Stimulated activated memory B cell treated with anti-CD40 and anti-IgM and Interleukin-4, amounts not matched to agents 10 μg/mL and 1 μg/mL and 100 μg/mL, for 72 hours (primary cell): ENCODE measurements at regions not wholly inside any gene's neighbourhood (a gene's known extent, or its start where the extent isn't known, plus 50 kb on each side); places are given as distances from the start of the nearest gene placed in this dataset.

Experiments used
- ATAC-seq: fragments of 150-1000 bp; cut with Tn5 transposase; 2 replicates; pipeline ENCODE4 v1.10.0; 2021
- H3K27ac Mint-ChIP-seq: one replicate; pipeline ENCODE4 v1.8.0; 2022; ENCODE audit warnings: mild to moderate bottlenecking, mixed read lengths
- H3K27me3 Mint-ChIP-seq: one replicate; pipeline ENCODE4 v1.8.0; 2022; ENCODE audit warnings: mixed read lengths
- H3K36me3 Mint-ChIP-seq: one replicate; pipeline ENCODE4 v1.8.0; 2022; ENCODE audit warnings: mixed read lengths
- H3K4me1 Mint-ChIP-seq: one replicate; pipeline ENCODE4 v1.8.0; 2022; ENCODE audit warnings: mixed read lengths
- H3K4me3 Mint-ChIP-seq: one replicate; pipeline ENCODE4 v1.8.0; 2022; ENCODE audit warnings: mild to moderate bottlenecking, moderate library complexity, mixed read lengths
- H3K9me3 Mint-ChIP-seq: one replicate; pipeline ENCODE4 v1.8.0; 2022; ENCODE audit warnings: mixed read lengths

DNA sequence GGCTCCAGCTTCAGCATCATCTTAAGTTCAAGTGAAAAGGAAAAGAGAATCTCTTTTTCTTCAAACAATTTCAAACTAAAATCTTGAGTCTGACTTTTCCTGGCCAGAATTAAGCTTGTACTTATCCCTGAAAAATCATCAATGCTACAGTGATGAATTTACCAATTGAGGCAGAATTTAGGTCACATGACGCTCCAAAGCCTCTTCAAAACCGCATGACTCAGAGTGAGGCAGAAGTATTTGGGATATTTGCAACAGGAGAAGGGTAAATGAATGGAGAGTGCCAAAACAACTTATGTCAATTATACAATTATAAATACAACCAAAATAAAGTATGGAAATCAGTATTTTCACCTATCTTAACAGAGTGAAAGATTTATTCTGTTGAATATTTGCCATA, 515.5 kb downstream of the COL12A1 start:
- H3K36me3 Mint-ChIP-seq, result no peaks in the 10 kb centered on the region
- no peak overlapping the region for H3K27ac Mint-ChIP-seq
- H3K4me1 Mint-ChIP-seq, result no peaks in the 10 kb centered on the region
- no peak for ATAC-seq
- peaks cover 6% of the 10 kb centered on the region for H3K9me3 Mint-ChIP-seq
- no peak overlapping the region for H3K4me3 Mint-ChIP-seq
- H3K27me3 Mint-ChIP-seq, result no peaks in the 10 kb centered on the region

DNA sequence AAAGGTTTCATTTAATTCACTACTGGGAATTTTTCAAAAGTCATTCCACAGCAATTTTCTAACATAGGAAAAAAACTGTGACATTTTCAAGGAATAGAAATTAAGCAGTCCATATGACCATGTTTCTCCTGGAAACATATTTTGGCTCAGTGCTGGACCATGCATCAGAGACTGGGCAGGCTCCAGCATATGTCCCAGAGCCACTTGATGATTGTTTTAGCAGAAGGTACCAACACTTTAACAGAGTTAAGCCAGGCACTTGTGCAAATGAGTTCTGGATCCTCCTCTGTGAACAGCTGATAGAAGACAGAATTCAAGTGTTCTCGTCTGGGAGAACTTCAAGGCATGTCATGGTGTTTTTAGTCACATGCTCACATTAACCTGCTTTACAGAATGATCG, 516.3 kb downstream of the COL12A1 start:
- H3K9me3 Mint-ChIP-seq, result peaks cover 7% of the 10 kb centered on the region
- no peaks in the 10 kb centered on the region for H3K36me3 Mint-ChIP-seq
- no peak overlapping the region for H3K27ac Mint-ChIP-seq
- no peaks in the 10 kb centered on the region for H3K4me1 Mint-ChIP-seq
- no peak for ATAC-seq
- H3K27me3 Mint-ChIP-seq, result no peaks in the 10 kb centered on the region
- H3K4me3 Mint-ChIP-seq, result no peak overlapping the region

GRCh38 chr6:74677463-74677862, 528.4 kb downstream of the COL12A1 start:
- no peaks in the 10 kb centered on the region for H3K27me3 Mint-ChIP-seq
- H3K4me1 Mint-ChIP-seq, result no peaks in the 10 kb centered on the region
- no peak for ATAC-seq
- H3K9me3 Mint-ChIP-seq, result peaks cover 3% of the 10 kb centered on the region
- H3K36me3 Mint-ChIP-seq, result no peaks in the 10 kb centered on the region
- no peak overlapping the region for H3K27ac Mint-ChIP-seq
- H3K4me3 Mint-ChIP-seq, result no peak overlapping the region

DNA sequence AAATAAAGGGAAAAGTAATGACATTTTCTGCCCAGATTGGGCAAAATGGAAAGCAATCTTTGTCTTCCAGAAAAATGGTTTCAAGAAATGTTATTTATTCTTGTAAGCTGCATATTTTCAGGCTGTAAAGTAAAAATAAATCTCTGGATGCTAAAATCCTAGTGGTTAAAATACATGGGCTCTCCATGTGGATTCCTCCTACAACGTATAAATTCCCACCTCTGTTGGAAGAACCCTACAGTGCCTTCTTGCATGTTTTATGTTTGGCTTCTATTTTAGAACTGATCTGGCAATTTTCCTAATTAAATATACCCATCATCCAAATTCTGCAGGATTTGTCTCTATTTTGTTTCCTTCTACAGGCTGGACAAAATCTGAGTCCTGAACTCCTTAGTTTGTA, 528.9 kb downstream of the COL12A1 start:
- no peak for ATAC-seq
- Mint-ChIP-seq H3K4me3 (no peak overlapping the region), H3K9me3 (peaks cover 3% of the 10 kb centered on the region), H3K4me1 (no peaks in the 10 kb centered on the region), H3K27ac (no peak overlapping the region), H3K27me3 (no peaks in the 10 kb centered on the region), H3K36me3 (no peaks in the 10 kb centered on the region)

DNA sequence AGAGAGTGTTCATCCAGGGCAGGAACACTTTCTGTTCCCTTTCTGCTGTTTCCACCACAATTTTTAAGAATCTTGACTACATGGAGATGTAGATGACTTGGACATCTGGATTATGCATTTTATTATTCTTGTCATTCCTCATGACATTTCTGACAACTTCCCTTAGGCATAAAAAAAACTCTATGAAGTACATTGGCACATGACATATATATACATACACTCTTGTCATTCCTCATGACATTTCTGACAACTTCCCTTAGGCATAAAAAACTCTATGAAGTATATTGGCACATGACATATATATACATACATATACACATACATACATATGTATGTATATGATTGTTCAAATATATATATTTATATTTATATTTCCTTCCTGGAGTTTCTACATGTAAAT, 531.5 kb downstream of the COL12A1 start:
- no peak overlapping the region for H3K4me3 Mint-ChIP-seq
- no peaks in the 10 kb centered on the region for H3K27me3 Mint-ChIP-seq
- ATAC-seq, result no peak
- no peaks in the 10 kb centered on the region for H3K36me3 Mint-ChIP-seq
- no peaks in the 10 kb centered on the region for H3K4me1 Mint-ChIP-seq
- no peak overlapping the region for H3K27ac Mint-ChIP-seq
- peaks cover 3% of the 10 kb centered on the region for H3K9me3 Mint-ChIP-seq

DNA sequence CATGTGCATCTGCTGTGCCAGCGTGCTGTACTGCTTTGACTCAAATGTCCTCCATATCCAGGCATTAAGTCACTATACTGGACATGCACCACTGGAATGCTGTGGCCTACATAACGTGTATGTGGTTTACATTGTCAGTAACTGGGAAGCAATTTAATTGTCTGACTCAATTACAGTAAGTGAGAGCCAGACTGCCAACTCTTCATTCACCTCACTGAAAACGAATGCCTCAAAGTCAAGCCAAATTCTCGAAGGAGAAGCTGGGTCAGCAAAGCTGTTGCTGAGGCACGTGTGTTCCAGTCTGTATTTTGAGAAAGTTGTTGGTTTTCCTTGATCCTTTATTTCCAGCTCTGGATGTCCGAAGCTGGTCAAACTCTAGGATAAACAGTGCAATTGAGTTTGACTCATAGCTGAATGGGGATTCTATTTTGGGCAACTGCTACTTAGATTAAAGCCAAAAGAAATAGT, 534.3 kb downstream of the COL12A1 start:
- ATAC-seq, result no peak
- Mint-ChIP-seq H3K27ac (no peak overlapping the region), H3K36me3 (no peaks in the 10 kb centered on the region), H3K9me3 (peaks cover 10% of the 10 kb centered on the region), H3K27me3 (no peaks in the 10 kb centered on the region), H3K4me3 (no peak overlapping the region), H3K4me1 (no peaks in the 10 kb centered on the region)

GRCh38 chr6:74658391-74658790, 547.5 kb downstream of the COL12A1 start:
- no peaks in the 10 kb centered on the region for H3K4me1 Mint-ChIP-seq
- peaks cover 2% of the 10 kb centered on the region for H3K9me3 Mint-ChIP-seq
- no peak for ATAC-seq
- no peak overlapping the region for H3K4me3 Mint-ChIP-seq
- no peaks in the 10 kb centered on the region for H3K27me3 Mint-ChIP-seq
- H3K36me3 Mint-ChIP-seq, result no peaks in the 10 kb centered on the region
- no peak overlapping the region for H3K27ac Mint-ChIP-seq

- Mint-ChIP-seq H3K27ac (no peak overlapping the region), H3K4me1 (no peaks in the 10 kb centered on the region), H3K4me3 (no peak overlapping the region), H3K9me3 (peaks cover 2% of the 10 kb centered on the region), H3K36me3 (no peaks in the 10 kb centered on the region), H3K27me3 (no peaks in the 10 kb centered on the region)
- no peak for ATAC-seq
These were observed 547.9 kb downstream of the COL12A1 start for GRCh38 chr6:74657931-74658330.

DNA sequence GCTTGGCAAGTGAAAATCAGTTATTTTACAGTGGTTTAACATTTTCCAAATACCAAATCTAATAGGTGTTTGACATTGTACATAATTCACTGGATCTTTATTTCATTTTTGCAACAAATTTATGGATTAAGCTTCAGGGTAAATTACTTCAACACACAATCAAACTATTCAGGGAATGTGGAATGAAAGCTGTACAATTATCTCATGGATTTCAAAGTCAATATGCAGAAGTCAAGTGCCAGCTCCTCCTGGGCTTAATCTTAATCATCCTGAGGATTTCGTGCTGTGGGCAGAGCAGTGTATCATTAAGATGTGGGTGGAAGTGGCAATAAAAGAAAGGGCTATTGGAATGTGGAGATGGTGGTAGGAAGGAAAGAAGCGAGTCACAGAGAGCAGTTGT, 548.8 kb downstream of the COL12A1 start:
- Mint-ChIP-seq H3K36me3 (no peaks in the 10 kb centered on the region), H3K4me3 (no peak overlapping the region), H3K27ac (no peak overlapping the region), H3K4me1 (no peaks in the 10 kb centered on the region), H3K9me3 (peaks cover 2% of the 10 kb centered on the region), H3K27me3 (no peaks in the 10 kb centered on the region)
- no peak for ATAC-seq

- no peak for ATAC-seq
- peaks cover 2% of the 10 kb centered on the region for H3K9me3 Mint-ChIP-seq
- H3K36me3 Mint-ChIP-seq, result no peaks in the 10 kb centered on the region
- H3K27ac Mint-ChIP-seq, result no peak overlapping the region
- no peak overlapping the region for H3K4me3 Mint-ChIP-seq
- no peaks in the 10 kb centered on the region for H3K27me3 Mint-ChIP-seq
- no peaks in the 10 kb centered on the region for H3K4me1 Mint-ChIP-seq
These were observed 549.4 kb downstream of the COL12A1 start for GRCh38 chr6:74656453-74656852.

- Mint-ChIP-seq H3K4me3 (no peak overlapping the region), H3K4me1 (no peaks in the 10 kb centered on the region), H3K9me3 (peaks cover 6% of the 10 kb centered on the region), H3K36me3 (no peaks in the 10 kb centered on the region), H3K27ac (no peak overlapping the region), H3K27me3 (no peaks in the 10 kb centered on the region)
- ATAC-seq, result no peak
These were observed 551.6 kb downstream of the COL12A1 start for GRCh38 chr6:74654296-74654695.

DNA sequence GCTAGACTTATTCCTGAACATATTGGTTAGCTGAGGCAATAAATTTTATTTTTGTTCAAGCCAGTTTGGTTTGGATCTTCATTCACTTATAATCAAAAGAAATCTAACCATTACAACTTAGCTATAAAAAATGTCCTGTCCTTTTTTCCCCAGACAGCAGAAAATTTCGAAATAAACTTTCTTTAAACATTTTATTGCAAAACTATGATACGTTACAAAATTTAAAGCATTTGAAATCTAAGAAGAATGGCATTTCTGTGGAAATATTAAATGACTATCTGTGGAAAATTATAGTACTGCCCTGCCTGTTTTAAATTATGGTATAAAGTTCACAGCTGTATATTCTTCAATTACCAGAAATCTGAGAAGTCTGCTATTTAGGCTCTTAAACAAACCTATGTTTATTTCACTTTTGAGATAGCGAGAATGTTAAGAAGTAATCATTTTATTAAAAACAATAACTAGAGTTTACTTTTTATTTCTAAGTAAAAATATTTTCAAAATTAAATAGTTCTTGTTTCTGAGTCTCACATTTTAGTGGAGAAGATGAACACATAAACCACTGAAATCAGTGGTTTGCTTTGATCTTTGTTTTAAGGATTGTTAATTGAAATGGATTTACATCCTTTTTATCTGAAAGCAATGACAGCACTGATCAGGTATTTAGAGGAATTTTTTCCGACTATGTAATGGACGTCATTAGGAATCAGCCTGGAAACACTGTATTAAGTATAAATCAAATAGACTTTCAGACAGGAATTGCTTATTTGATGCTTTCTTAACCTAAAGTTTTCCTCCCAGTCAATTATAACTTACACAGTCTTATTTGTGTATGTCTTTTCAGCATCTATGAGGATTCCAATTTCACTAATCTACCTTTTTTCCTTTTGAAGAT, 553.7 kb downstream of the COL12A1 start:
- H3K4me1 Mint-ChIP-seq, result no peaks in the 10 kb centered on the region
- no peak for ATAC-seq
- no peak overlapping the region for H3K27ac Mint-ChIP-seq
- H3K9me3 Mint-ChIP-seq, result peaks cover 6% of the 10 kb centered on the region
- no peak overlapping the region for H3K4me3 Mint-ChIP-seq
- no peaks in the 10 kb centered on the region for H3K27me3 Mint-ChIP-seq
- no peaks in the 10 kb centered on the region for H3K36me3 Mint-ChIP-seq

DNA sequence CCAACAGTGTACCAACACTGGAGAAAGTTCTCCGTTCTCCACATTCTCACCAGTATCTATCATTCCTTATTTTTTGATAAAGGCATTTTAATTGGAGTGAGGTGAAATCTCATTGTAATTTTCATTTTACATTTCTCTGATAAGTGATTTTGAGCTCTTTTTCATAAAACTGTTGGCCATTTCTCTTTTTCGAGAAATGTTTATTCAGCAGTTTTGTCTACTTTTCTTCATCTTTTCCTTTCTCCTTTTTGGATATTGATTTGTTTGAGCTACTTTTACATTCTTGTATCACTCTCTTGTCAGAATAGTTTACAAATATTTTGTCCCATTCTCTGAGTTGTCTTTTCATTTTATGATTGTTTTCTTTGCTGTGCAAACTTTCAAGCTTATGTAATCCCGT, 555.2 kb downstream of the COL12A1 start:
- ATAC-seq, result no peak
- peaks cover 10% of the 10 kb centered on the region for H3K9me3 Mint-ChIP-seq

GRCh38 chr6:74646461-74646860, 559.4 kb downstream of the COL12A1 start:
- H3K36me3 Mint-ChIP-seq, result no peaks in the 10 kb centered on the region
- ATAC-seq, result no peak
- H3K4me3 Mint-ChIP-seq, result no peak overlapping the region
- H3K27me3 Mint-ChIP-seq, result no peaks in the 10 kb centered on the region
- no peak overlapping the region for H3K27ac Mint-ChIP-seq
- no peaks in the 10 kb centered on the region for H3K4me1 Mint-ChIP-seq
- peaks cover 10% of the 10 kb centered on the region for H3K9me3 Mint-ChIP-seq

More for the DNA sequence above, 555.2 kb downstream of the COL12A1 start:
- Mint-ChIP-seq H3K36me3 (no peaks in the 10 kb centered on the region), H3K4me1 (no peaks in the 10 kb centered on the region), H3K4me3 (no peak overlapping the region), H3K27ac (no peak overlapping the region), H3K27me3 (no peaks in the 10 kb centered on the region)

GRCh38 chr6:74645108-74645849, 560.6 kb downstream of the COL12A1 start:
- Mint-ChIP-seq H3K4me3 (no peak overlapping the region), H3K4me1 (no peaks in the 10 kb centered on the region), H3K9me3 (peaks cover 8% of the 10 kb centered on the region), H3K27me3 (no peaks in the 10 kb centered on the region), H3K36me3 (no peaks in the 10 kb centered on the region), H3K27ac (no peak overlapping the region)
- no peak for ATAC-seq

DNA sequence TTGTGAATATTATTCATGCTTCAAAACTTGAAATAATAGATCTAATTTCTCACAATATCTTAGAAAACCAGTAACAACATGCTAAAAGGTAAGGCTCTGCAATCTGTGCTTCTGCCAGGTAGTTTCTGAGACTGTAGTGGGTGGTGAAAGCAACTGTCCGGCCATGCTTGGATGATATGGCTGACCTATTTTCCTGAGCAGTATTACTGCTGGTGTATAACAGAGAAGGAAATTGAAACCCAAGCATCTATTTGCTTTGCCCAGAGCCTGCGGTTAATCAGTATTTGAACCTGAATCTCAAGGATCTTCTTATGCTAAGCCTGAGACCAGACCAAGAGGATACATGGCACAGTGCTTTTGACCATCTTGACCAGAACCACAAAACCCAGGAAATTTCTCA, 563.8 kb downstream of the COL12A1 start:
- Mint-ChIP-seq H3K27ac (no peak overlapping the region), H3K36me3 (no peaks in the 10 kb centered on the region), H3K27me3 (no peaks in the 10 kb centered on the region), H3K4me3 (no peak overlapping the region), H3K4me1 (no peaks in the 10 kb centered on the region), H3K9me3 (peaks cover 3% of the 10 kb centered on the region)
- ATAC-seq, result no peak
